ENCODE measurements at regions not wholly inside any gene's neighbourhood (a gene's known extent, or its start where the extent isn't known, plus 50 kb on each side); places are given as distances from the start of the nearest gene placed in this dataset.

DNA sequence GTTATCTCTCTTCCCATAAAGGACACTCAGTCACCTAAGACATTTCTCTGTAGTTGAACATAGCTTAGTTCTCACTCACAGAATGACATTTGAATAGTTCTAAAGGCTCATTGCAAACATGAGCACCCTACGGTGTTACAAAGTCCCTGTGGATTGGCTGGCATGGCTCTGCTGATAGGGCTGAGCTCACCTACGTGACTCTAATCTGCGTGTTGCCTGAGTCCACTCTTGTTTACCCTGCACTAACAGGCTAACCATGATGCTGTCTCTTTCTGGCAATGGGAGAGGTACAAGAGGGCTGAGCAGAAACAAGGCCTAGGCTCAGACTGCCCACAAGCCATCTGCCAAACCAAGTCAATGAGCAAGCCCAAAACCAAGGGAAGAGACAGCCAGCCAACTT, 103.6 kb downstream of the PALM2AKAP2 start:
- no peak for DNase-seq (ENCODE audit: low spot score)

DNA sequence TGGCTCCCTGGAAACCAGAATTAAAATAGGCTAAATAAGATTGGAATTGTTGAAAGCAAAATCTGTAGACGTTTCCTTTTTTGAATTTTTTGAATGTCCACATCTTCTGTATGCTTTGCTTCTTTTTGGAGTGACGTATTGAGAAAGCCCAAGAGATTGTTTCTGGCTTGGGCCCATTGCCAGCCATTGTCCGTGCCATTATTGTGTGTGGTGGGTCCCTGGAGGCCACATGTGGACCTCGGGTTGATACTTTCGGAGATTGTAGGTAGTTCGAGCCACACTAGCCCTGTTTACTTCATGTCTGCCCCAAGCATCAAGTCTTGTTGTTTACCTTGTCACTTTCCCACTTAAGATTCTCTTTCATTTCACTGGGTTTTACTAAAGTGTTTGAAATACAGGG, 106.0 kb downstream of the PALM2AKAP2 start:
- no peak for DNase-seq (ENCODE audit: low spot score)

DNA sequence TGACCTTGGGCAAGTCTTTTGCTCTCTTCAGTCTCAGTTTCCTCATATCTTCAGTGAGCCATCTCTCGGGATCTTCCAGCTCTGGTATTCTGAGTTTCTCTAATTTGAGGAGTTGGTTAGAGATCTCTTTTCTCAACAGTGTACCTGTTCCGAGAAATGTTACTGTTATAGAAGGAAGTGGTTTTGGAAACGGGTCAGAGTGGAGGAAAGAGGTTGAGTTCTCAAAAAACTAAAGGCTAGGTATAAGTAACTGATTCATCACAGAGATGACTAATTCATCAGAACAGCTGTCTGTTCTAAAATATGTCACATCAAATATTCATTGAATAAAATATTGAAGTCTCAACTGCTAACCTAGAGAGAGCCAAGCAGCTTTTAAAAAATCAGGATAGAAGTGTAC, 106.6 kb downstream of the PALM2AKAP2 start:
- no peak for DNase-seq (ENCODE audit: low spot score)

GRCh38 chr9:109887079-109887478, 107.1 kb downstream of the PALM2AKAP2 start:
- no peak for DNase-seq (ENCODE audit: low spot score)

DNA sequence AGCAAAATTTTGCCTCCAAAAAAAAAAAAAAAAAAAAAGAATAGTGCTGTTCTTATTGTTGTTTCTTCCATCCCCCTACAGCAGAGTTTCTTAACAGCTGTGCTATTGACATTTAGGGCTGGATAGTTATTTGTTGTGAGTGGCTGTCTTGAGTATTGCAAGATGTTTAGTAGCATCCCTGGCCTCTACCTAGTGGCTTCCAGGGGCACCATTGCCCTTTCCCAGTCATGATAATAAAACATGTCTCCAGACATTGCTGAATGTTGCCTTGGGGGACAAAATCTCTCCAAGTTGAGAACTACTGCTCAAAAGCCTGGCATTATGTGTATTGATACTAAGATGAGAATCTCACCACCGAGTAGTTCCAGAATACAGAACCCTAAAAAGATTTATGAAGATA, 108.7 kb downstream of the PALM2AKAP2 start:
- no peak for DNase-seq (ENCODE audit: low spot score)

DNA sequence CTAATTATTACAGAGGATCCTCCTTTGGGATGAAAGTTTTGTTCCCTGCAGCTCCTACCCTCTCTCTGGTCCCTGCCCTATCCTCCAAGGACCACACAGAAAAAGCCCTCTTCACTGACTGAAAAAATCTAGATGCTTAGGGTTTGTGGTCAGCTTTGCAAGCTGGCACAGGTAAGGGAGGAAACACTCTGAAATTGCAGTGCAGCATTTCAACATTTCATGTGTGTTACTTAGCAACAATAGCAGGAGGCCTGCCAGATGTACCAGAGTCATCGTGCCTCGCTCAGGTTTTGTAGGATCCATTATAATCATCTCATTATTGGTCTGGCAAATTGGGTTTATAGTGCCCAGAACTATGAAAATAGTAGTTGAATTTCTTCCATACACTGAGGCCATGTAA, 109.5 kb downstream of the PALM2AKAP2 start:
- DNase-seq (ENCODE audit: low spot score), result no peak

DNA sequence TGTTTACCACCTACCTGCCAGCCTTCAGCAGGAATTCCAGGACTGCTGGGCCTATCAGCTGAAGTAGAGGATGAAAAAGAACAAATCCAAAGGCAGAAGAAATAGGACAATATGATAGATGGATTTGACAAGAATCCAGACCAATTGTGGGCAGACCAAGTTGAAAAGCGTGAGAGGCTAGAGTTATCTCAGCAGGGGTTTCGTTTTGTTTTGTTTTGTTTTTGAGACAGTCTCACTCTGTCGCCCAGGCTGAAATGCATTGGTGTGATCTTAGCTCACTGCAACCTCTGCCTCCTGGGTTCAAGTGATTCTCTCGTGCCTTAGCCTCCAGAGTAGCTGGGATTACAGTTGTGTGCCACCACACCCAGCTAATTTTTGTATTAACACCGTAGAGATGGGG, 113.2 kb downstream of the PALM2AKAP2 start:
- DNase-seq (ENCODE audit: low spot score), result no peak

DNA sequence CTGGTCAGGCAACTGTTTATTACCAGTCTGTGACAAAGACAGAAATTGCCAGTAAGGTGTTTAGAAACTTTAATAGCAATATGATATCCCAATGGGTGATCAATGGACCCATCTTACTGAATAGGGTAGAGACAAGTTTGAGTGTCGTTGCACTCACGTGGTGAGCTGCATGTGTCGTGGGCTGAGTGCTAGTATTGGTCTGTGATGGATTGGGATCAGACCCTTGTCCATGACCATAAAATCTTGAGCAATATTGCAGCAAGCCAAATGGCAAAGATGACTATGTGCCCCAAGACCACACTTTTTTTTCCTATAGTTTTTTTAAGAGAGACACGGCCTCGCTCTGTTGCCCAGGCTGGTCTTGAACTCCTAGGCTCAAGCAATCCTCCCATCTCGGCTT, 114.5 kb downstream of the PALM2AKAP2 start:
- DNase-seq (ENCODE audit: low spot score), result no peak

DNA sequence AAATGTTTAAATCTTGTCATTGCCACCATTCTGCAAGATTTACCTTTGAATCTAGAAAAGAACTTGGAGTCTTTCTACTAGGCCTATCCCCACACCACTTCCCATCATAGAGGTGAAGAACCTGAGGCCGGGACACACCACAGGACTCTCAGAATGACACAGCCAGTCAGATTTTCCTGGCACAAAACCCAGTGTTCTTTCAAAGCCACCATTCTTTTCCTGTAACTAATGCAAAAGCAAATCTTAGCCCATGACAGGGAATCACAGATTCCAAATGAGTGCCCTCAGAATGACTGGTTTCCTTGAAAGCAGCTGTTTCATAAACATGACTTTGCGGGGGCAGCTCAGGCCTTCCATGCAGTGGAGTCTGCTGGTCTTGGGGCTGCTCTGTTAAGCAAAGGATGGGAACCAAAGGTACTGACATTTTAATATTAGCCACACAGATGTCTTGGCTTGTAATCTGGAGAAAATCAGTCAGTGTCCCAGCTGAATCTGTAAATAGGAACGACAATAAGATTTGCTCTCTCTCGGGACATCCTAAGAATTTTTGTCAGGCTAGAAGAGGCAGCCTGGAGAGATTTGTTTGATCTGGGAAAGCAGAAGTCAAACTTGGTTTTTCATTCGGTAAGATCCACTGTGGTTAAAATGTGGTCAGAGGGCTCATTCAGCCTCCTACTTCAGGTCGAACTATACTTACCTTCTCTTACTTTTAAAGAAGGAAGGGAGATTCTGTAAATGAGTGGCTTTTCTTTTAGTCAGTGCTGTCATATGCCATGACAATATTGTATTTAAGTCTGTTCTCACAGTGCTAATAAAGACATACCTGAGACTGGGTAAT, 115.1 kb downstream of the PALM2AKAP2 start:
- DNase-seq (ENCODE audit: low spot score), result no peak

DNA sequence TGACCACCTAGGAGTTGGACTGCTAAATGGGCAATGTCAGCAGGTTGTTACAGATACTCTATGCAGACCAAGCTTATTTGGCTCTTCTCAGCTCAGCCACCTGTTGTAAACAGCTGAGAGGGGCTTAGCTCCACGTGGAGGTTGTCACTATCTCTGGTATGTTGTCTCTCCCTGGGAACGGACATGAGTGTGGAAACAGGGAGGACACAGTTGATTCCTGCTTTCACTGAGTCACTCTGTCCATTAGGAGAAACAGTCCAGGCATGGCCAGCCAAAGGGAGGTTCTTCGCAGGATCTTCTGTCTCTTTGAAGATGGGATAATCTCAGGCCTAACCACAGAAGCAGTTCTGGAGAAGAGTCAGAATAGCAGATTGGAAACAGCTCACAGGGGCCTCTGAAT, 121.2 kb downstream of the PALM2AKAP2 start:
- no peak for DNase-seq (ENCODE audit: low spot score)

DNA sequence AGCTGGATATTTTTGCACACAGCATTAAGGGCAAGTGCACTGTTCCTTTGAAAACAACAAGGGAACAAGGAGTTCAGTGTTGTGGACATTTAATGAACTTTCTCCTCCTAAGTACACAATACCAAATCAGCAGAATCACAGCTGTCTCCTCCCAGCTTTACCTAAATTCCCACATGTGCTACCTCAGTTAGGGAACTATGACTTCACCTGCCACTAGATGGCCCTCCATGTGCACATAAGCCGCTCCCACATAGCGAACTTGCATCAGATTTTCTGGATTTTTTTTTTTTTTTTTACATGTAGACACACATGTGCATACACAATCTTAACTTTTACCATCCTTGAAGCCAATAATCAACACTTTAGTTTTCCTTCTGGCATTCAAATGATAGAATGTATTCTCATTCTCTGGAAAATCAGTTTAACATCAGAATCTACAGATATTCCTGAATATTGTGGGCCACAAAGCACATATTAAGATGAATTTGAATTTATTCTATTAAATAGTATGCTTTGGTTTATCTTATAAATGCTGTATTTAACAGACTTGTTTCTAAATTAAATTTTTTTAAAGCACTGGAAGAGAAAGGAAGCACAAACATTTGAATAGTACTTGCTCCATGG, 123.6 kb downstream of the PALM2AKAP2 start:
- peak; percentile 65 for DNase-seq (ENCODE audit: low spot score)

GRCh38 chr9:109904666-109905065, 124.7 kb downstream of the PALM2AKAP2 start:
- no peak for DNase-seq (ENCODE audit: low spot score)

DNA sequence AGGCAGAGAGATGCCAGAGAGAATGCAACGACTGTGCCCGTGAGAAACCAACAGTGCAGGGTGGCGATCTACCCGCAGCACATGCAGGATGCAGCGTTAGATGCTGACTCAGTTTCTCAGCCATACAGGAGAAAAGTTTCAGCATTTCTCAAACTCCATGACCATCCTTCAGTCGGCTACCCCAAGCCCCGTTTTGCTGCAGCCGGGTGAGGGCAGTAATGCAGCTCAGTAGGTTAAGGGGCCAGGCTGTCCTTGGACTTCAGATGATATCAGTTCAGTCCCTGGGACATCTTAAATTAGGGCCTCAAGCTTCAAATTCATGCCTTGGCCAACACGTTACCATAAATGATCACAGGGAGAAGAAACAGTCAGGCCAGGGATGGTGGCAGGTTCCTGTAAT, 125.5 kb downstream of the PALM2AKAP2 start:
- DNase-seq (ENCODE audit: low spot score), result no peak

- DNase-seq (ENCODE audit: low spot score), result no peak
Observed at GRCh38 chr9:109906766-109907382, 126.9 kb downstream of the PALM2AKAP2 start.

DNA sequence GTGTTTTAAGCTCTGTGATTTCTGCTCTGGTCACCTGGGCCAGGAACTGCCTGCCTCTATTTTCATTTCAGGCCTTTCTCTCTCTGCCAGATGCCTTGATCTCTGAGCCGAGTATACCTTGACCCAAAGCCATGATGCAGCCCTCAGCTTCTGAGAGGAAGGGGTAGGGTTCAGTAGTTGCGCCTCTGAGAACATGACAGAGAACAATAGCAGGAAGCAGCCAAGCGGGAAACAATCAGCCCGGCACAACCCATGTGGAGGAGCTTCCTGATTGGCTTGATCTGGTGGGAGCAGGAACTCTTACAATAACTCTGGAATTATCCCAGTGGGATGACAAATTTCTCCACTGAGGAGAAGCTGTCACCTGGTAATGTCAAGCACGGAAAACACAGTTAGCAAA, 127.4 kb downstream of the PALM2AKAP2 start:
- DNase-seq (ENCODE audit: low spot score), result no peak

- no peak for DNase-seq (ENCODE audit: low spot score)
Observed at GRCh38 chr9:109907810-109908458, 127.9 kb downstream of the PALM2AKAP2 start.

GRCh38 chr9:109908459-109909390, 128.7 kb downstream of the PALM2AKAP2 start:
- DNase-seq (ENCODE audit: low spot score), result no peak

DNA sequence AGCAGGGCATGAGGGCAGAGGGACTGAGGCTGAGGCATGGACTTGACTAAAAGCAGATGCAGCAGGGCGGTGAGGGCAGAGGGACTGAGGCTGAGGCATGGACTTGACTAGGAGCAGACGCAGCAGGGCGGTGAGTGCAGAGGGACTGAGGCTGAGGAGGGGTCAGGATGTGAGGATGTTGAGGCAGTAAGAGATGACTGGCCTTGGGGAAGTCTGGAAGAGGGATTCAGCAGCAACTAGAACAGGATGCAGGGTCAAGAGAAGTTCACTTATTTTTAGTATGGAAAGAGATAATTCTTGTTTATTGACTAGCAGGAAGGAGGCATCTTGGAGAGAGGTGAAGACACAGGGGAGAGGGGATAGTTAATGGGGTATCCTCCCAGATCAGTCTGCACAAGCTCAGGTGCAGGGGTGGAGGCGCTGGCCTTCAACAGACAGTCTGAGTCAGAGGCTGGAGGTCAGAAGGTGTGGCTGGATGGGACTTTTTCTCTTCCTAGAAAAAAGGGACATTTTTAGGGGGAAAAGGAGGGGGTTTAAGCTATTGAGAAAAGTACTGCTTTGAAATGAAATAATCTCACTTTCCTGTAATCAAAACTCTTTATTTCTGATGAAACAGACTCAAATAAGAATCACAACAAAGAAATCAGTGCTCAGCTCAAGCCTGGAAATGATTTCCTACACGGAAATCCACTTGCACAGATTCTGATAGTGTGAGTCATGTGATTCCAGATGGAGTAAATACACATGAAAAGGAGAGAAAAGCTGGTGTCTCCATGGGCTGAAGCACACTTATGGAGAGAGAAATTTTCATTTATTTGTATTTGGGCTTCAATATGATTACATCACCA, 130.9 kb downstream of the PALM2AKAP2 start:
- DNase-seq (ENCODE audit: low spot score), result no peak

GRCh38 chr9:109912082-109912582, 132.1 kb downstream of the PALM2AKAP2 start:
- DNase-seq (ENCODE audit: low spot score), result no peak

GRCh38 chr9:109912726-109913460, 132.9 kb downstream of the PALM2AKAP2 start:
- DNase-seq (ENCODE audit: low spot score), result no peak

Measured in putamen (tissue), 1 donor.